CD4-positive, alpha-beta T cell treated with Interleukin-15 for 4 hours (primary cell): ENCODE measurements at regions not wholly inside any gene's neighbourhood (a gene's known extent, or its start where the extent isn't known, plus 50 kb on each side); places are given as distances from the start of the nearest gene placed in this dataset.

Source experiments
- DNase-seq: peaks from one replicate; pipeline ENCODE4 v3.0.0-alpha.2; 2020; ENCODE audit warnings: low spot score

GRCh38 chr3:71919572-71919971 is 134.6 kb upstream of the PROK2 start:
- no peak for DNase-seq

- no peak for DNase-seq
These were observed 132.6 kb upstream of the PROK2 start for GRCh38 chr3:71917545-71917944.

- DNase-seq, result no peak
These were observed 131.9 kb upstream of the PROK2 start for GRCh38 chr3:71916747-71917369.

- DNase-seq, result no peak
These were observed 128.0 kb upstream of the PROK2 start for GRCh38 chr3:71912839-71913495.

GRCh38 chr3:71910108-71910507 is 125.2 kb upstream of the PROK2 start:
- no peak for DNase-seq

- DNase-seq, result no peak
These were observed 123.0 kb upstream of the PROK2 start for GRCh38 chr3:71907996-71908395.

- no peak for DNase-seq
These were observed 122.0 kb upstream of the PROK2 start for GRCh38 chr3:71906976-71907375.

GRCh38 chr3:71905426-71905825 is 120.5 kb upstream of the PROK2 start:
- DNase-seq, result no peak

GRCh38 chr3:71903936-71904335 is 119.0 kb upstream of the PROK2 start:
- no peak for DNase-seq

- DNase-seq, result no peak
These were observed 118.2 kb upstream of the PROK2 start for GRCh38 chr3:71903112-71903495.

- DNase-seq, result no peak
These were observed 117.5 kb upstream of the PROK2 start for GRCh38 chr3:71902258-71903111.

- no peak for DNase-seq
These were observed 116.7 kb upstream of the PROK2 start for GRCh38 chr3:71901645-71902044.

GRCh38 chr3:71900057-71900456 is 115.1 kb upstream of the PROK2 start:
- no peak for DNase-seq

GRCh38 chr3:71896751-71897150 is 111.8 kb upstream of the PROK2 start:
- no peak for DNase-seq

GRCh38 chr3:71893702-71894479 is 108.9 kb upstream of the PROK2 start:
- no peak for DNase-seq

- no peak for DNase-seq
These were observed 108.2 kb upstream of the PROK2 start for GRCh38 chr3:71893122-71893521.

GRCh38 chr3:71891483-71891882 is 106.5 kb upstream of the PROK2 start:
- DNase-seq, result no peak

GRCh38 chr3:71890356-71890931 is 105.5 kb upstream of the PROK2 start:
- DNase-seq, result no peak

- DNase-seq, result no peak
These were observed 102.3 kb upstream of the PROK2 start for GRCh38 chr3:71887256-71887655.

- no peak for DNase-seq
These were observed 100.1 kb upstream of the PROK2 start for GRCh38 chr3:71885006-71885405.

GRCh38 chr3:71881732-71882131 is 96.8 kb upstream of the PROK2 start:
- DNase-seq, result no peak

- DNase-seq, result no peak
These were observed 96.1 kb upstream of the PROK2 start for GRCh38 chr3:71881041-71881440.
